ELF-1 (cell line): ENCODE measurements at regions not wholly inside any gene's neighbourhood (a gene's known extent, or its start where the extent isn't known, plus 50 kb on each side); places are given as distances from the start of the nearest gene placed in this dataset.

Source experiments
- DNase-seq: peaks from one replicate; pipeline ENCODE4 v3.0.0-alpha.2; 2016; ENCODE audit warnings: low read depth, low spot score

DNA sequence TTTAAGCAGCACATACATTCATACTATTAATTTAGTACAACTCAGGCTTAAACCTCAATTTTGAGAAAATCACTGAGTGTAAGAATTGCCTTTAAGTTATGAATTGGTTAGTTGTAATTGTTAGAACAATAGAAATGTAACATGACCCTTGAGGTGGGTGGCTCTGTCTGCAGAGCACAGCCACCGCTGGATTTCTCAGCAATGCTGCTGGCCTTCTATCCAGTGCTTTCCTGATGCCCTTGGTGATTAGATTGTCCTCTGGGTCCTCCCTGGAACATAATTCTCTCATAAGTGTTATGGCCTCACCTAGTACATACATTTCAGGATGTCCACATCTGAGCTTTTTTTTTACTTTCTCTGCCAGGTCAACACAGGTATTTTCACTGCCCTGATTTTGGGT lies 213.2 kb downstream of the SLC7A11 start:
- DNase-seq: no peak

DNA sequence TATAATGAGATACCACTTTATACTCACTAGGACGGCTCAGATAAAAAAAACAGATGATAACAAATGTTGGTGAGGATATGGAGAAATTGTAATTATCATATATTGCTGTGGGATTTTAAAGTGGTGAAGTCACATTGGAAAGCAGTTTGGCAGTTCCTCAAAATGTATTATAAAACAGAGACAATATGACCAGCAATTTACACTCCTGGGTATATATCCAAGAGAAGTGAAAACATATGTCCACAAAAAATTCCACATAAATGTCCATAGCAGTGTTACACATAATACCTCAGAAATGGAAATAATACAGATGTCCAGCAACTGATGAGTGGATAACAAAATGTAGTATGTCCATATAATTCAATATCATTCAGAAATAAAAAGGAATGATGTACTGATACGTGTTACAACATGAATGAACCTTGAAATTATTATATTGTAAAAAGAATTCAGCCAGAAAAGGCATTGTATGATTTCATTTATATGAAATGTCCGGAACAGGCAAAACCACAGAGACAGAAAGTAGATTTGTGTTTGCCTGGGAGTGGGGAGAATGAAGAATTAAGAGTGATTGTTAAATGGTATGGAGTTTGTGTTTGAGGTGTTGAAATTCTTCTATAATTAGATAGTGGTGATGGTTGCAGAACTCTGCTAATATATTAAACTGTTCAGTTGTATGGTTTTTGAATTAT lies 220.9 kb downstream of the SLC7A11 start:
- DNase-seq: no peak

GRCh38 chr4:138014590-138015288 lies 227.4 kb downstream of the SLC7A11 start:
- DNase-seq: no peak

- no peak for DNase-seq
These were observed 228.5 kb downstream of the SLC7A11 start for GRCh38 chr4:138013625-138014024.

- no peak for DNase-seq
These were observed 231.5 kb downstream of the SLC7A11 start for GRCh38 chr4:138010639-138011038.

GRCh38 chr4:138007572-138007971 lies 234.6 kb downstream of the SLC7A11 start:
- DNase-seq: no peak

DNA sequence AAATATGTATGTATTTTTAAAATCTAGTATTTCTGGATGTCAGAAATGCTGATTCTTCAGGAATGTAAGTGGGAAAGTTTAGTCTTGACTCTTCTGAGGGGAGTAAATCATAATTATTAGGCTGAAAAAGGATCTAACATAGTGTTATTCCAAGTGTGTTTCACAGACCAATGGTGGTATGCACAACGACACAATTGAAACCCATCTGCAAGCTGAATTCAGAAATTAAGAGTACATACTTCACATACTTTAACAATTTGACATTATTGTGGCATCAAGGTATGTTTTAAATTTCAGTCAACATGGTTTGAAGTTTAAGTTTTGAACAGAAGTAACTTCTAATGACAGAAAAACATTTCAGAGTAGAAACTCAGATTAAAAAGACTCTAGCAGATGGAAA lies 236.7 kb downstream of the SLC7A11 start:
- DNase-seq: no peak

DNA sequence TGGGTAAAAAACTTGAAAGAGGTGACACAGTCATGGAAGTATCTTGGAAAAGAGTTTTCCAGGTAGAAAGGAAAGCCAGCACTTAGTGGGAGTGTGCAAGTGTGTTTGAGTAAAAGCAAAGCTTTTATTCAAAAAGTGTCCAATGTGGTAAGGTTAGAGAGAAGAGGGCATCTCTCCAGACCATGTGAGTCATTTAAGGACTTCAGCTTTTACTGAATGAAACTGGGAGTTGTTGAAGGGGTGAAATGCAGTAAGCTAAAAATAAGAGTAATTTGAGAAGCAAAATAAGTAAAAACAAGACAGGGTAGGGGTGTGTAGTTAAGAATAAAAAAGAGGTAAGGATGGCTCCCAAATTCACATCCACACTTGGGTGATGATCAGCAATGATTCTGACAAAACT lies 238.9 kb downstream of the SLC7A11 start:
- no peak for DNase-seq

DNA sequence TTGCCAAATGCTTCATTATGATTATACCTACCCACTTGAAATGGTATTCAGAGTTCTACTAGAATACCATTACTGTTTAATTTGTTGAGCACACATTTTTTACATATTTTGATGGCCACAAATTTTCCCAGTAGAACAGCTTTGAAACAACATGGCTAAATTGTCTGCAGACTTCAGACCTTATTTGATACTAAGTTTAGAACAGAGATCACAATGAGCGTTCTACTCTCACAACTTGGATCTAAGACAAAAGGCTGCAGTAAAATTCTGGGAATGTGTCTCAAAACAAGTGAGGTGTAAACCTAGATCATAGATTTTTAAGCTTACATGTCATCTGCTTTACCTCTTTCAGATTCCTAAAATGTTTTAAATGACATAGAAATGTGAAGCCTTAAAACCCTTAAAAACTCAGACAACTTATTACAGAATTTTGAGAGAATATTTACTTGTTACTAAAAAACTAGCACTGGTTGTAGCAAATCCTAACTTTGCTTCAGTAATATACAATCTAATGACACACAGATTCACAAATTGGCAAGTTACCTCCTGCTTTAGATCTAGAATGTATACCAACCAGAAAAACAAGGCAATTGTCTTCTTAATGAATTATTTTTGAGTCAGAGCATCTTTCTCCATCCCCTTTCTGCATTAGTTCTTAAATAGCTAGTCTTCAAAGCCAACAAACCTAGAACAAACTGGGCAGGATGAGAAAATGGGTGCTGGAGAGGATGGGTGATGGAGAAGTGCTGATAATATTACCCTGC lies 243.3 kb downstream of the SLC7A11 start:
- DNase-seq: no peak

DNA sequence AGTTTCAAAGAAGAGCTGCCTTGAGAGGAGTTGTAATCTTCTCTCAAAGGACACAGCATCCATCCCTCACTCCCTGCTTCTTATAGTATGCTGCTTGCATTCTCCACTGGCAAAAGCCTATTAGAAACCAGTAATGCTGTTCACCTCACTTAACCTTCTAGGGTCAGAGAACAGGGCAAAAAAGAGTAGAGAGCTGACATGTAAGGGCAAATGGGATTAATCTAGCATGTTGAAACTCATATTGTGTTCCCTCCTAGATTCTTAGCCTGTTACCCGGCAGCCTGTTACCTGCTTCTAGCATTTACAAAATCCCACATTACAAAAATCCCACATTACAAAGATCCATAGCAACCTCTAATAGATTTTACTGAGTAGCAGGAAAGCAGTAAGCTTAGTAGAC lies 244.7 kb downstream of the SLC7A11 start:
- DNase-seq: no peak

GRCh38 chr4:137994853-137995252 lies 247.3 kb downstream of the SLC7A11 start:
- no peak for DNase-seq

DNA sequence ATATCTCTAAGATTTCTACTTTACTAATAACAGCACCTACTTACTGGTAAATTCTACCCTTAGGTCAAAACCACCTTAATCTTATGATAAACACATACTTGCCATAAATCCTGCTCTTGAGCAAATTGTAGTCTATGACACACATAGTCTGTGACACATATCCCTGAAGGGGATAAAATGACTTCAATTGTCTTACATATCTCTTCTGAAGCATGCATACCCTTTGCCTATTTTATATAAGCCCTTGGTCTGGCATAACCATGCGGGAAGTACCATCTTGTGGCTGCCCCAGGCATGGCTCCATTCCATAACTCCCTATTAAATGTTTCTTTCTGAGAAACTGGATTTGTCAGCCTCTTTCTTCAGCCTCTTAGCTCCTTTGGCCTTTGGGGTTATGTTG lies 248.9 kb downstream of the SLC7A11 start:
- no peak for DNase-seq

DNA sequence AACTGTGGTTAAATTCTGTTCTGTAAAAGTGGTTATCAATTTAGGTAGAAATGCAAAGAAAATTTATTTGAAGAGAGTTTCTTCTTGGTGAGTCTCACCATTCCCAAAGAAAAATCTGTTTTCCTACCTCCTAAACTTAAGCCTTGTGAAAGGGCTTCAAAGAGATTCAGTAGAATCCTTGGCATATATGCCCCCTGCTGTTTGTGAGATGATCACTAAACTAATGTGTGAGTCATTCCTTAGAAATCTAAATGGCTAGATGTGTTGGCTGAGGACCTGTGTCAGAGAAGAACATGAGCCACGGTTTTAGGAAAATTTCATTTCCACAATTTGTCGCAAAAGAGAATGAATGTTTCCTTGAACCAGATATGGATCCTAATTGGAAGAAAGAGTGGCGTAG lies 260.9 kb downstream of the SLC7A11 start:
- no peak for DNase-seq

GRCh38 chr4:137980641-137981040 lies 261.5 kb downstream of the SLC7A11 start:
- peak; percentile 33 for DNase-seq

DNA sequence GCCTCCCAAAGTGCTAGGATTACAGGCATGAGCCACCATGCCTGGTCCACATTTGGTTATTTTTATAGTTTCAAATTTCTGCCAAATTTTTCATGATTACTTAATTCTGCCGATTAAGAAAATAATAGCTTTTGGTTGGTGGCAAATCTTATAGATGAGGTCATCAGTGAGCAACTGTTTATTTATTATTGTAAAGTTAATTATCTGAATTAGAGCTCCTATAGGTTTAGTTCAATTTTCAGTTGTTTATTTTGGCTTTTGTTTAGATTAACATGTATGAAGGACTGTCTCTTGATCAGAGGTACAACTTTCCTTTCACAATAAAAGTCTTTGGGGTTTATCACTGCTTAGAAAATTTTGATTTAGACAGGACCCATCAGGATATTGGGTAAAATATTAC lies 262.2 kb downstream of the SLC7A11 start:
- DNase-seq: no peak

DNA sequence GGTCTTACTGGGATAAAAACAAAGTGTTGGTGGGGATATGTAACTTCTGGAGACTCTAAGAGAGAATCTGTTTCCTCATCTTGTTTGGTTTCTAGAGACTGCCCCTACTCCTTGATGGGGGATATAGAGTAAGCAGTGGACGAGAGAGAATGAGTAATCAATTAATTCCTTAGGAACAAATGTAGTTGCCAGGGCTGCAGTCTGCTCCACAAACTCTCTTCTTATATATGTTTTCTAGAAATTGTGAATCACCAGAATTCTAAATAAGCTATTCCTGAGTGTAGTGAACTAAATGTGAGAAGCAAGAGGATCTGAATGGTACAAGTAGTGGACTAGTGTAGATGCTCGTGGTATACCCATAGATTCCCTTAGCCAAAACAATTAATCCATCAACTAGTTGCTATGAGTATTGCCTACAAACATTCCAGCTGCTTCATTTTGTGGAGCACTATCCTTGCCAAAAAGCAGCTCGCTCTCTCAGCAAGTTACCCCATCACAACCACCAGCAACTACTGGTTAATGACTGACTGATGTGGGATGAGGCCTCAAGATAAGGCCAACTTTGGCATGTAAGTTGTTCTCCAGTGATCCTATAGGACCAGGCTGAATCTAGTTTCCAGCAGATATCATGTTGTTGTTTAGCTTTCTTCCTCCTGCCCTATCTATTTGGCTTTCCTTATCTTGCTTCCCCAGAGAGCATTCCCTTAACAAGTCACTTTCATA lies 273.0 kb downstream of the SLC7A11 start:
- DNase-seq: no peak

DNA sequence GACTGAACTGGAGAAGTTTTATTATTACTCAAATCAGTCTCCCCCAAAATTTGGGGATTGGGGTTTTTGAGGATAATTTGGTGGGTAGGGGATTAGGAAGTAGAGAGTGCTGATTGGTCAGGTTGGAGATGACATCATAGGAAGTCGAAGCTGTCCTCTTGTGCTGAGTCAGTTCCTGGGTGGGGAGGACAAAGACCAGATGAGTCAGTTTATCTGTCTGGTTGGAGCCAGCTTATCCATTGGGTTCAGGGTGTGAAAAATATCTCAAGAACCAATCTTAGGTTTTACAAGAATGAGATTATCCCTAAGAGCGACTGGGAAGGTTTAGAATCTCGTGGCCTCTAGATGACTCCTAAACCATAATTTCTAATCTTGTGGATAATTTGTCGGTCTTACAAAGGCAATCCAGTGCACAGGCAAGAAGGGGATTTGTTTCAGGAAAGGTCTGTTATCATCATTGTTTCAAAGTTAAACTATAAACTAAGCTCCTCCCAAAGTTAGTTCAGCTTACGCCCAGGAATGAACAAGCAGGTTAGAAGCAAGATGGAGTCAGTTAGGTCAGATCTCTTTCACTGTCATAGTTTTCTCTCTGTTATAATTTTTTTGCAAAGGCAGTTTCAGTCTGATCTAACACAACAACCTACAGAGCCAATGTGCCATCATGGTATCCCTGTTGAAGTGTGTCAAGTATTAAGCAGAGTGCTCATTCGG lies 274.5 kb downstream of the SLC7A11 start:
- DNase-seq: no peak

GRCh38 chr4:137966504-137966903 lies 275.6 kb downstream of the SLC7A11 start:
- DNase-seq: no peak

GRCh38 chr4:137961051-137961438 lies 281.1 kb downstream of the SLC7A11 start:
- DNase-seq: no peak

DNA sequence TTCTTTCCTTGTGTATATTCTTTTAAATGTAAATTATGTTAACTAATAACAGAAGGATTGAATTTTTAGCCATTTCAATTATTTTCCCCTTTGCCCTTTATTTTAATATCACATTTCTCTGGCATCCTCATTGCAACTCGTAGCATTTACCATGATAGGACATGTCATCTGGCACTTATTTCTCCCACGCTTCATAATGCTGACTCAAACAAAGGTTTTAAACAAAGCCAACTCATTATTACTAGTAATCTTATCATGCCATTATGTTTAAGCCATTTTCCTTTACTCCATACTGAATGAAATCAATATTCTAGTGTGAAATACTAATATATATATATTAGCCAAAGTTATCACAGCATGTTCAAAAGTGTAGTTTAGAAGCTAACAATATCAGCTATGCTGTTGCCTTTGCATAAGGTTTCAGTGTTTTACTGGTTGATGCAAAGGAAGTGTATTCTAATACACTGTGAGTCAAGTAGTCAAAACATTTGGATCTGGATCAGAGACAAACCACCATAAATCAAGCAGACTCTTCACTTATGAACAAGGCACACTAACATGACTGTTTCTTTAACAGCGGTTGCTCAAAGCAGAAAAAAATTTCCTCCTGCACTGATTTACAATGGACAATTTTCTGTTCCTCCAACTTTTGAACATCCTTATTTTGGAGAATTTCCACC lies 281.6 kb downstream of the SLC7A11 start:
- DNase-seq: no peak

DNA sequence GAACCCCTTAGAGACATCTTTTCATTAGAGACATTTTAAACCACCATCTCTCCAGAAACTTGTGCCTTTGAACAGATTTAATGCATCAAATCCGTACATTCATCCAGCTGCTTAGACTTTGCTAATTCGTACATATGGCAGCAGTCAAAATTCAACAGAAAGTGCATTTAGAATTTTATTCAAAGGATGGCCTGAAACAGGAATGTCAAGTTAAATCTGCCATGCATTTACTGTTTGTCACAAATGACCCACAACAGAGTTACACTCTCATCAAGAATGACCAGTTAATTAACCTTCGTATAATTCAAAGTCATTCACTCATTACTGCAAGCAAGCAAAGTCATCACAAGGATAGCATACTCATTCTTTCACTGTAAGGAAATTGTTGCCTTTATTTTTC lies 284.3 kb downstream of the SLC7A11 start:
- no peak for DNase-seq
